HepG2 (cell line): ENCODE measurements at regions not wholly inside any gene's neighbourhood (a gene's known extent, or its start where the extent isn't known, plus 50 kb on each side); places are given as distances from the start of the nearest gene placed in this dataset.

Source experiments
- ATAC-seq: fragments of 200-7000 bp; cut with Tn5 transposase; 3 replicates; pipeline ENCODE4 v1.9.1; 2020; ENCODE audit warnings: mild to moderate bottlenecking, moderate library complexity
- BruUV-seq: library from RNA; stranded (reverse); fragments of 400-500 nt; replicated peaks from 2 replicates; lab custom pipeline; 2021; lab: Mats Ljungman, UMichigan
- CTCF ChIA-PET: fragments of 300-600 bp; formaldehyde crosslinking; extraction: SDS; loops from one replicate; lab custom pipeline; 2021; ENCODE audit warnings: low total read pairs, inconsistent platforms, low intra/inter-chr PET ratio; lab: Yijun Ruan, JAX
- POLR2A ChIA-PET: fragments of 350-600 bp; sonication (Branson Sonifier 250); formaldehyde crosslinking; loops from one replicate; lab custom pipeline; 2020; ENCODE audit warnings: antibody characterized with exemption, inconsistent platforms; lab: Yijun Ruan, JAX
- DNase-seq: peaks from one replicate; pipeline ENCODE4 v3.0.0-alpha.2; 2015; ENCODE audit warnings: low spot score
- FAIRE-seq: peaks from 3 replicates; lab custom pipeline; 2011; peaks lifted over from hg19 to GRCh38; lab: Jason Lieb, UNC
- H2AFZ ChIP-seq: one replicate; pipeline ENCODE4 v1.6.1; 2011; ENCODE audit warnings: low read length, inconsistent platforms
- H3K27ac ChIP-seq: fragments of 300-600 bp; 3 replicates; pipeline ENCODE4 v1.8.0; 2011; ENCODE audit warnings: mixed run types, mild to moderate bottlenecking, mixed read lengths, low read length, inconsistent platforms; ENCODE audit not compliant: insufficient read depth; ENCODE audit errors: extremely low read length
- H3K27me3 ChIP-seq, 2 experiments: fragments of 200-600 bp in 1 of 2; 2 replicates in 1 of 2; 3 replicates in 1 of 2; pipeline versions ENCODE4 v1.6.0 to v1.8.0; 2011; ENCODE audit warnings: low read length in 2 of 2, mild to moderate bottlenecking in 2 of 2, moderate library complexity in 2 of 2, inconsistent platforms in 1 of 2; ENCODE audit not compliant: insufficient read depth in 2 of 2, control insufficient read depth in 1 of 2
- H3K36me3 ChIP-seq, 2 experiments: fragments of 200-600 bp in 1 of 2; replicated peaks in 1 of 2; 2 replicates in 1 of 2; 3 replicates in 1 of 2; pipeline versions ENCODE4 v1.5.1 to v1.8.0; 2011; ENCODE audit warnings: low read length in 2 of 2, inconsistent platforms in 1 of 2; ENCODE audit not compliant: insufficient read depth in 2 of 2, control insufficient read depth in 1 of 2
- H3K4me1 ChIP-seq: 2 replicates; pipeline ENCODE4 v1.5.1; 2012; ENCODE audit warnings: low read length, inconsistent platforms; ENCODE audit not compliant: insufficient read depth
- H3K4me2 ChIP-seq: 2 replicates; pipeline ENCODE4 v1.6.0; 2011; ENCODE audit warnings: low read depth, low read length, inconsistent platforms
- H3K4me3 ChIP-seq, 3 experiments: fragments of 200-600 bp in 1 of 3; sonication (generic), shearing (Covaris generic) in 1 of 3; replicated peaks in 1 of 3; 2 replicates each; pipeline ENCODE4 v1.5.1; 2011 to 2016; ENCODE audit warnings: low read length in 3 of 3, inconsistent platforms in 2 of 3, low read depth in 2 of 3, mild to moderate bottlenecking in 2 of 3, control low read depth in 1 of 3, mixed read lengths in 1 of 3; ENCODE audit not compliant: insufficient read depth in 1 of 3
- H3K79me2 ChIP-seq: one replicate; pipeline ENCODE4 v1.6.1; 2011; ENCODE audit warnings: low read length, inconsistent platforms; ENCODE audit not compliant: insufficient read depth
- H3K9ac ChIP-seq: 2 replicates; pipeline ENCODE4 v1.6.0; 2011; ENCODE audit warnings: mild to moderate bottlenecking, low read depth, low read length, inconsistent platforms; ENCODE audit not compliant: insufficient read depth
- H3K9me3 ChIP-seq: 2 replicates; pipeline ENCODE4 v1.5.1; 2012; ENCODE audit warnings: mild to moderate bottlenecking, low read length
- H4K20me1 ChIP-seq: 2 replicates; pipeline ENCODE4 v1.6.0; 2011; ENCODE audit warnings: inconsistent platforms, mild to moderate bottlenecking, low read length, moderate library complexity; ENCODE audit not compliant: insufficient read depth
- CHCHD3 ChIP-seq: sonication (generic); formaldehyde crosslinking; IDR thresholded peaks from 2 replicates; pipeline ENCODE4 v1.8.0; 2022; ENCODE audit warnings: mild to moderate bottlenecking, missing genetic modification reagents, moderate library complexity
- JUND ChIP-seq: sonication (generic); formaldehyde crosslinking; IDR thresholded peaks from 2 replicates; pipeline ENCODE4 v1.8.0; 2022; ENCODE audit warnings: mild to moderate bottlenecking, missing genetic modification reagents
- MATR3 ChIP-seq: sonication (generic); formaldehyde crosslinking; IDR thresholded peaks from 2 replicates; pipeline ENCODE4 v1.4.0; 2020; ENCODE audit warnings: missing genetic modification reagents
- NAIF1 ChIP-seq: sonication (generic); formaldehyde crosslinking; IDR thresholded peaks from 2 replicates; pipeline ENCODE4 v1.5.0; 2020; ENCODE audit warnings: mild to moderate bottlenecking, missing genetic modification reagents, borderline replicate concordance
- RARG ChIP-seq: sonication (generic); formaldehyde crosslinking; IDR thresholded peaks from 2 replicates; pipeline ENCODE4 v1.4.0; 2020; ENCODE audit warnings: low read depth, mild to moderate bottlenecking, missing genetic modification reagents
- ZMAT3 ChIP-seq: sonication (generic); formaldehyde crosslinking; conservative IDR thresholded peaks from 2 replicates; pipeline ENCODE4 v1.7.0; 2021; ENCODE audit warnings: missing genetic modification reagents
- WGBS: methylation state at CpG from one replicate; pipeline ENCODE4 v1.1.6; 2017; ENCODE audit warnings: low lambda C conversion rate; 5-methylcytosine and 5-hydroxymethylcytosine counted together
- in situ Hi-C: cut with HindIII; loops from 2 replicates; pipeline ENCODE4 v1.10.0; 2017; ENCODE audit warnings: low pct_unique_long_range_greater_than_20kb; ENCODE audit not compliant: extremely low pct_ligation_motif_present
- intact Hi-C: fragments of 100-400 bp; cut with micrococcal nuclease; formaldehyde crosslinking; loops from one replicate; pipeline ENCODE4 v1.10.0; 2022; ENCODE audit not compliant: unreplicated experiment
- TF ChIP-seq, protein P1 (sequence below): sonication (generic); formaldehyde crosslinking; IDR thresholded peaks from 2 replicates; pipeline ENCODE4 v1.4.0; 2020; ENCODE audit warnings: missing genetic modification reagents, borderline replicate concordance
- TF ChIP-seq, protein P2 (sequence below): sonication (generic); formaldehyde crosslinking; IDR thresholded peaks from 2 replicates; pipeline ENCODE4 v1.4.0; 2020; ENCODE audit warnings: missing genetic modification reagents, mild to moderate bottlenecking, borderline replicate concordance
- TF ChIP-seq, protein P3 (sequence below): sonication (generic); formaldehyde crosslinking; IDR thresholded peaks from 2 replicates; pipeline ENCODE4 v1.9.0; 2021; ENCODE audit warnings: missing genetic modification reagents, borderline replicate concordance
- TF ChIP-seq, protein P4 (sequence below): sonication (generic); formaldehyde crosslinking; IDR thresholded peaks from 2 replicates; pipeline ENCODE4 v1.4.0; 2020; ENCODE audit warnings: missing genetic modification reagents
- TF ChIP-seq, protein P5 (sequence below): sonication (generic); formaldehyde crosslinking; IDR thresholded peaks from 2 replicates; pipeline ENCODE4 v1.4.0; 2020; ENCODE audit warnings: missing genetic modification reagents, low read depth, mild to moderate bottlenecking, borderline replicate concordance

DNA sequence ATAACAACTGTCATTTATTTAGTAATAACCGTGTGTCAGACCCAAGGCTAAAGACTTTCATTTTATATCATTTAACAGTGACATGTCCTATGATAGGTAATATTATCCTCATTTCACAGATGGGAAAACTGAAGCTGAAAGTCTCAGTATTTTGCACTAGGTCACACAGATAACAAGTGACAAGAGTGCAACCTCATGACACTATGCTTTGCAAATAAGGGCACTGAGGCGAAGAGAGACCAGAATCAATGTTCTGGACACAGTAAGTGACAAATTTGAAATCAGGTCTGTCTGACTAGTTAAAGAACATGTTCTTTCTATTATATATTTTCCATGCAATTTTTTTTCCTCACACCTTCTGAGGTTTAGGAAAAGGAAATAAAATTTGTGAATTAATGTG is 585.7 kb downstream of the LRRC70 start (continued):
- TF ChIP-seq, protein P1, sequence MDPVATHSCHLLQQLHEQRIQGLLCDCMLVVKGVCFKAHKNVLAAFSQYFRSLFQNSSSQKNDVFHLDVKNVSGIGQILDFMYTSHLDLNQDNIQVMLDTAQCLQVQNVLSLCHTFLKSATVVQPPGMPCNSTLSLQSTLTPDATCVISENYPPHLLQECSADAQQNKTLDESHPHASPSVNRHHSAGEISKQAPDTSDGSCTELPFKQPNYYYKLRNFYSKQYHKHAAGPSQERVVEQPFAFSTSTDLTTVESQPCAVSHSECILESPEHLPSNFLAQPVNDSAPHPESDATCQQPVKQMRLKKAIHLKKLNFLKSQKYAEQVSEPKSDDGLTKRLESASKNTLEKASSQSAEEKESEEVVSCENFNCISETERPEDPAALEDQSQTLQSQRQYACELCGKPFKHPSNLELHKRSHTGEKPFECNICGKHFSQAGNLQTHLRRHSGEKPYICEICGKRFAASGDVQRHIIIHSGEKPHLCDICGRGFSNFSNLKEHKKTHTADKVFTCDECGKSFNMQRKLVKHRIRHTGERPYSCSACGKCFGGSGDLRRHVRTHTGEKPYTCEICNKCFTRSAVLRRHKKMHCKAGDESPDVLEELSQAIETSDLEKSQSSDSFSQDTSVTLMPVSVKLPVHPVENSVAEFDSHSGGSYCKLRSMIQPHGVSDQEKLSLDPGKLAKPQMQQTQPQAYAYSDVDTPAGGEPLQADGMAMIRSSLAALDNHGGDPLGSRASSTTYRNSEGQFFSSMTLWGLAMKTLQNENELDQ (CRISPR knock-in tag), result no peak
- TF ChIP-seq, protein P2, sequence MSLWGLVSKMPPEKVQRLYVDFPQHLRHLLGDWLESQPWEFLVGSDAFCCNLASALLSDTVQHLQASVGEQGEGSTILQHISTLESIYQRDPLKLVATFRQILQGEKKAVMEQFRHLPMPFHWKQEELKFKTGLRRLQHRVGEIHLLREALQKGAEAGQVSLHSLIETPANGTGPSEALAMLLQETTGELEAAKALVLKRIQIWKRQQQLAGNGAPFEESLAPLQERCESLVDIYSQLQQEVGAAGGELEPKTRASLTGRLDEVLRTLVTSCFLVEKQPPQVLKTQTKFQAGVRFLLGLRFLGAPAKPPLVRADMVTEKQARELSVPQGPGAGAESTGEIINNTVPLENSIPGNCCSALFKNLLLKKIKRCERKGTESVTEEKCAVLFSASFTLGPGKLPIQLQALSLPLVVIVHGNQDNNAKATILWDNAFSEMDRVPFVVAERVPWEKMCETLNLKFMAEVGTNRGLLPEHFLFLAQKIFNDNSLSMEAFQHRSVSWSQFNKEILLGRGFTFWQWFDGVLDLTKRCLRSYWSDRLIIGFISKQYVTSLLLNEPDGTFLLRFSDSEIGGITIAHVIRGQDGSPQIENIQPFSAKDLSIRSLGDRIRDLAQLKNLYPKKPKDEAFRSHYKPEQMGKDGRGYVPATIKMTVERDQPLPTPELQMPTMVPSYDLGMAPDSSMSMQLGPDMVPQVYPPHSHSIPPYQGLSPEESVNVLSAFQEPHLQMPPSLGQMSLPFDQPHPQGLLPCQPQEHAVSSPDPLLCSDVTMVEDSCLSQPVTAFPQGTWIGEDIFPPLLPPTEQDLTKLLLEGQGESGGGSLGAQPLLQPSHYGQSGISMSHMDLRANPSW (CRISPR knock-in tag), result no peak
- TF ChIP-seq, protein P3, sequence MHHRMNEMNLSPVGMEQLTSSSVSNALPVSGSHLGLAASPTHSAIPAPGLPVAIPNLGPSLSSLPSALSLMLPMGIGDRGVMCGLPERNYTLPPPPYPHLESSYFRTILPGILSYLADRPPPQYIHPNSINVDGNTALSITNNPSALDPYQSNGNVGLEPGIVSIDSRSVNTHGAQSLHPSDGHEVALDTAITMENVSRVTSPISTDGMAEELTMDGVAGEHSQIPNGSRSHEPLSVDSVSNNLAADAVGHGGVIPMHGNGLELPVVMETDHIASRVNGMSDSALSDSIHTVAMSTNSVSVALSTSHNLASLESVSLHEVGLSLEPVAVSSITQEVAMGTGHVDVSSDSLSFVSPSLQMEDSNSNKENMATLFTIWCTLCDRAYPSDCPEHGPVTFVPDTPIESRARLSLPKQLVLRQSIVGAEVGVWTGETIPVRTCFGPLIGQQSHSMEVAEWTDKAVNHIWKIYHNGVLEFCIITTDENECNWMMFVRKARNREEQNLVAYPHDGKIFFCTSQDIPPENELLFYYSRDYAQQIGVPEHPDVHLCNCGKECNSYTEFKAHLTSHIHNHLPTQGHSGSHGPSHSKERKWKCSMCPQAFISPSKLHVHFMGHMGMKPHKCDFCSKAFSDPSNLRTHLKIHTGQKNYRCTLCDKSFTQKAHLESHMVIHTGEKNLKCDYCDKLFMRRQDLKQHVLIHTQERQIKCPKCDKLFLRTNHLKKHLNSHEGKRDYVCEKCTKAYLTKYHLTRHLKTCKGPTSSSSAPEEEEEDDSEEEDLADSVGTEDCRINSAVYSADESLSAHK (CRISPR knock-in tag), result no peak

DNA sequence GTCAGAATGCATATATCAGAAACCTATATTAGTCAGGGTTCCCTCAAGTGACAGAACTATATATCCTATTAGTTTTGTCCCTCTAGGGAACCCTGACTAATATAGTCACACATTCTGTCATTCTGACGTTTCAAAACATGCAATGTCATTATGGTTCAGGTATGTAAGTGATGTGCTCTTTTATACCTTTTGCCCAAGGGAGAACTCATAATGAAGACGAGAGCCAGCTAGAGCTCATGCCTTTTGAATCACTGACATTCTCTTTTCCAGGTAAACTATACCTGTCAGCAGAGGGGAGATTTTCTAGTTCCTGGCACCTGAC is 576.7 kb downstream of the LRRC70 start:
- no peak overlapping the region for H3K4me2 ChIP-seq
- BruUV-seq, result no TSS peak
- H4K20me1 ChIP-seq, result no peaks in the 10 kb centered on the region
- in situ Hi-C loops (no loop called here), intact Hi-C loops (no loop called here)
- CTCF ChIA-PET, result no interaction called here
- H3K4me1 ChIP-seq, result no peaks in the 10 kb centered on the region
- no peaks in the 10 kb centered on the region for H3K79me2 ChIP-seq
- POLR2A ChIA-PET, result no interaction called here
- DNase-seq, result no peak
- H3K27me3 ChIP-seq, result no peaks in the 10 kb centered on the region
- H3K4me3 ChIP-seq, result no peak overlapping the region
- FAIRE-seq, result no peak
- 0% methylated on average over 1 of the region's 2 CpGs for WGBS
- H2AFZ ChIP-seq, result no peak overlapping the region
- no peak overlapping the region for H3K27ac ChIP-seq
- H3K9ac ChIP-seq, result no peak overlapping the region
- ATAC-seq, result no peak
- no peaks in the 10 kb centered on the region for H3K9me3 ChIP-seq
- H3K36me3 ChIP-seq, result no peaks in the 10 kb centered on the region
- TF ChIP-seq, protein P4, sequence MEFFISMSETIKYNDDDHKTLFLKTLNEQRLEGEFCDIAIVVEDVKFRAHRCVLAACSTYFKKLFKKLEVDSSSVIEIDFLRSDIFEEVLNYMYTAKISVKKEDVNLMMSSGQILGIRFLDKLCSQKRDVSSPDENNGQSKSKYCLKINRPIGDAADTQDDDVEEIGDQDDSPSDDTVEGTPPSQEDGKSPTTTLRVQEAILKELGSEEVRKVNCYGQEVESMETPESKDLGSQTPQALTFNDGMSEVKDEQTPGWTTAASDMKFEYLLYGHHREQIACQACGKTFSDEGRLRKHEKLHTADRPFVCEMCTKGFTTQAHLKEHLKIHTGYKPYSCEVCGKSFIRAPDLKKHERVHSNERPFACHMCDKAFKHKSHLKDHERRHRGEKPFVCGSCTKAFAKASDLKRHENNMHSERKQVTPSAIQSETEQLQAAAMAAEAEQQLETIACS (CRISPR knock-in tag), result no peak
- TF ChIP-seq NAIF1 (CRISPR knock-in tag) (no peak), JUND (CRISPR knock-in tag) (no peak), CHCHD3 (CRISPR knock-in tag) (no peak), RARG (CRISPR knock-in tag) (no peak), ZMAT3 (CRISPR knock-in tag) (no peak), MATR3 (CRISPR knock-in tag) (no peak)
- TF ChIP-seq, protein P5, sequence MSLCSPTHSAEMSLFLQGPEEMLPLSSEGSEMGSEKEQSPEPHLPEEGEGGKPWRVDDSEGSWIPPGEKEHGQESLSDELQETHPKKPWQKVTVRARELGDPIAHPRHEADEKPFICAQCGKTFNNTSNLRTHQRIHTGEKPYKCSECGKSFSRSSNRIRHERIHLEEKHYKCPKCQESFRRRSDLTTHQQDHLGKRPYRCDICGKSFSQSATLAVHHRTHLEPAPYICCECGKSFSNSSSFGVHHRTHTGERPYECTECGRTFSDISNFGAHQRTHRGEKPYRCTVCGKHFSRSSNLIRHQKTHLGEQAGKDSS (CRISPR knock-in tag), result no peak
